GM18502 (cell line): ENCODE measurements at regions not wholly inside any gene's neighbourhood (a gene's known extent, or its start where the extent isn't known, plus 50 kb on each side); places are given as distances from the start of the nearest gene placed in this dataset.

Experiments
- ATAC-seq: cut with Tn5 transposase; IDR thresholded peaks from one replicate; pipeline ENCODE4 v1.9.1; 2021; ENCODE audit warnings: mild to moderate bottlenecking; ENCODE audit not compliant: unreplicated experiment, poor library complexity

GRCh38 chr7:155922067-155922816 lies 110.0 kb upstream of the SHH start:
- no peak for ATAC-seq

- no peak for ATAC-seq
Observed at GRCh38 chr7:155921804-155922066, 109.5 kb upstream of the SHH start.

GRCh38 chr7:155921086-155921803 lies 109.0 kb upstream of the SHH start:
- no peak for ATAC-seq

GRCh38 chr7:155920068-155920461 lies 107.8 kb upstream of the SHH start:
- ATAC-seq = no peak

- ATAC-seq = no peak
Observed at GRCh38 chr7:155919391-155920067, 107.3 kb upstream of the SHH start.

GRCh38 chr7:155918720-155919390 lies 106.6 kb upstream of the SHH start:
- no peak for ATAC-seq

GRCh38 chr7:155917836-155918430 lies 105.7 kb upstream of the SHH start:
- no peak for ATAC-seq

- ATAC-seq = no peak
Observed at GRCh38 chr7:155916926-155917655, 104.8 kb upstream of the SHH start.

GRCh38 chr7:155914341-155914740 lies 102.1 kb upstream of the SHH start:
- no peak for ATAC-seq

- ATAC-seq = no peak
Observed at GRCh38 chr7:155913719-155914118, 101.5 kb upstream of the SHH start.

- no peak for ATAC-seq
Observed at GRCh38 chr7:155913291-155913690, 101.0 kb upstream of the SHH start.

- no peak for ATAC-seq
Observed at GRCh38 chr7:155911471-155912105, 99.3 kb upstream of the SHH start.

- no peak for ATAC-seq
Observed at GRCh38 chr7:155908385-155908784, 96.1 kb upstream of the SHH start.

- no peak for ATAC-seq
Observed at GRCh38 chr7:155907450-155908200, 95.4 kb upstream of the SHH start.

GRCh38 chr7:155901176-155901575 lies 88.9 kb upstream of the SHH start:
- ATAC-seq = no peak

- ATAC-seq = no peak
Observed at GRCh38 chr7:155899596-155899995, 87.3 kb upstream of the SHH start.

- no peak for ATAC-seq
Observed at GRCh38 chr7:155897758-155898386, 85.6 kb upstream of the SHH start.

GRCh38 chr7:155896531-155897263 lies 84.4 kb upstream of the SHH start:
- no peak for ATAC-seq
